ENCODE measurements at regions not wholly inside any gene's neighbourhood (a gene's known extent, or its start where the extent isn't known, plus 50 kb on each side); places are given as distances from the start of the nearest gene placed in this dataset.
"Not testable (repeated sequence)": the region's sequence is repeated elsewhere in the genome, so short reads cannot be mapped to it uniquely, and the experiment has no call there.

DNA sequence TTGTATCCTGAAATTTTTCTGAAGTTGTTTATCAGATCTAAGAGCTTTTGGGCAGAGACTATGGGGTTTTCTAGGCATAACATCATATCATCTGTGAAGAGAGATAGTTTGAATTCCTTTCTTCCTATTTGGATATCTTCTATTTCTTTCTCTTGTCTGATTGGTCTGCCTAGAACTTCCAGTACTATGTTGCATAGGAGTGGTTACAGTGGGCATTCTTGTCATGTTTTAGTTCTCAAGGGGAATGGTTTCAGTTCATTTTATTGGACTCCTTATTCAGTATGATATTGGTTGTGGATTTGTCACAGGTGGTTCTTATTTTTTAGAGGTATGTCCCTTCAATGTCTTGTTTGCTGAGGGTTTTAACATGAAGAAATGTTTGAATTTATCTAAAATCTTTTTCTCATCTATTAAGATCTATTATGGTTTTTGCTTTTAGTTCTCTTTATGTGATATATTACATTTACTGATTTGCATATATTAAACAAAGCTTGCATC lies 286.6 kb upstream of the C1QTNF3 start:
- DNase-seq = not testable (repeated sequence)

DNA sequence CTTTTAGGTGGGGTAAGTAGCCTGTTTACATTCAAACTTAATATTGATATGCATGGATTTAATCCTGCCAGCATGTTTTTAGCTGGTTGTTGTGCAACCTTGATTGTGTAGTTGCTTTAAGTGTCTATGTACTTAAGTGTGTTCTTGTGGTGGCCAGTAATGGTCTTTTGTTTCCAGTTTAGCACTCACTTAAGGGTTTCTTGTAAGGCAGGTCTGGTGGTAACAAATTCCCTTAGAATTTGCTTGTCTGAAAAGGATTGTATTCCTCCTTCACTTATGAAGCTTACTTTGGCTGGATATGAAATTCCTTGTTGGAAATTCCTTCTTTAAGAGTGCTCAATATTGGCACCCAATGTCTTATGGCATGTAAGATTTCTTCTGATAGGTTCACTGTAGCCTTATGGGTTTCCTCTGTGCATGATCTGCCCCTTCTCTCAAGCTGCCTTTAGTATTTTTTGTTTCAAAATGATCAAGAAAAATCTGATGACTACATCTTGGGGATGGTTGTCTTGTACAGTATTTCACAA lies 289.0 kb upstream of the C1QTNF3 start:
- not testable (repeated sequence) for DNase-seq

DNA sequence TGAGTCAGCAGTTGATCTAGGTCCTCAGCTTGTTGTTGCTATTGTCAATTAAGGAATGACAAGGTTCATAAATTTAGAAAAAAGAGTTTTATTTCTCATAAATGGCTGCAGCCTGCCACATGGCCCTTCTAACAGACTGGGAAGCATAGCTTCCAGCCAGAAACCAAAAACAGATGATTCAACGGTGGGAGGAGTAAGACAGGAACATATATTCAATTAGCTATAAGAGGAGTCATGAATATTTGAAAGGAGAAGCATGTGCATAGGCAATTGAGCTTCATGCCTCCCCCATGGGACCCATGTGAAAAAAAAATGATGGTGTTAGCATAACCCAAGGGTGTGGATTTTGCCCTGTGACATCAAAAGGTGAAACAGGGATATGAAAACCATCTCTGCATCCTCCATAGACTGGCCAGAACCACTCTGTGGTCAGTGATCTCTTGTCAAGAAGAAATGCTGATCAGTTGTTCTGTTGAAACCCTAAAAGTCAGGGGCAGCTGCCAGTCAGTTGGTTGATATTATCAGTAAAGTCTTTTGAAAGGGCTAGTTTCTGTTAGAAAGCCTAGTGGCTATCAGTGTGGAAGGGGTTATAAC lies 296.5 kb upstream of the C1QTNF3 start:
- not testable (repeated sequence) for DNase-seq

DNA sequence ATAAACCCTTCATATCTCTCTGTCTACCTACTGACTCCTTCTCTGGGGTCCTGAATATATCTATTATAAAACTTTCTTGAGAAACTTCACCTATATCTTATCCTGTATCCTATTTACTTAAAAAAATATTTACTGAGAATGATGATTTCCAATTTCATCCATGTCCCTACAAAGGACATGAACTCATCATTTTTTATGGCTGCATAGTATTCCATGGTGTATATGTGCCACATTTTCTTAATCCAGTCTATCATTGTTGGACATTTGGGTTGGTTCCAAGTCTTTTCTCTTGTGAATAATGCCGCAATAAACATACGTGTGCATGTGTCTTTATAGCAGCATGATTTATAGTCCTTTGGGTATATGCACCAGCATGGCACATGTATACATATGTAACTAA lies 301.7 kb upstream of the RAI14 start:
- DNase-seq = not testable (repeated sequence)

DNA sequence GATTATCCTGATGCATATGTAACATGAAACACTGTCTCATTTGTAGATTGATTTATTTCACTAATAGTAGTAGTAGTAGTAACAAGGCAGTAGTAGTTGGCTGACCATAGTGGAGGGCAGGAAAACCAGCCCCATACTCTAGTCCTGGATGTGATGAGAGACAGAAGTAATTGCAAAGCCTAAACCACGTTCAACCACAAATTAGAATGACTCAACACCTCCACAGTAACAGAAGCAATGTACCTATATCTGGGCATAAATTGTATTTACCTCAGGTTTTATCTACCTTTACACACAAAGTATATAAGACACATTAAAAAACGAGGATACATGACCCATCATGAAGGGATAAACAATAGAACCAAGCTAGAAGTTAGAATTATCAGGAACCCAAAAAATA lies 284.7 kb upstream of the RAI14 start:
- not testable (repeated sequence) for DNase-seq

DNA sequence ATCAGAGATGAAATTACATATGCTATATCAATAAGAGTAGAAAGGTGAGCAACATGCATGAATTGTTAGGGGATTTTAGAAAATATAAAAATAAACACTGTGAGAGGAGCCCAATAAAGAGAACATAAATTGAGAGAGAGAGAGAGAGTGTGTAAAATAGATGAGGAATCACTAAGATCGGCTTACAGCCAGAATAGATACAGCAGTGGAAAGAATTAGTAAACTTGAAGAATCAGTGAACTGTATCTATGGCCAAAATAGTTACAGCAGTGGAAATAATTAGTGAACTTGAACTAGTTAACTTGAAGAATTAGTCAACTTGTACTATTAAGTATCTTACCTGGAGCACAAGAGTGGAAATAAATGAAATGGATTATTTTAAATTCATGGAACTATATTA lies 284.3 kb upstream of the RAI14 start:
- not testable (repeated sequence) for DNase-seq

DNA sequence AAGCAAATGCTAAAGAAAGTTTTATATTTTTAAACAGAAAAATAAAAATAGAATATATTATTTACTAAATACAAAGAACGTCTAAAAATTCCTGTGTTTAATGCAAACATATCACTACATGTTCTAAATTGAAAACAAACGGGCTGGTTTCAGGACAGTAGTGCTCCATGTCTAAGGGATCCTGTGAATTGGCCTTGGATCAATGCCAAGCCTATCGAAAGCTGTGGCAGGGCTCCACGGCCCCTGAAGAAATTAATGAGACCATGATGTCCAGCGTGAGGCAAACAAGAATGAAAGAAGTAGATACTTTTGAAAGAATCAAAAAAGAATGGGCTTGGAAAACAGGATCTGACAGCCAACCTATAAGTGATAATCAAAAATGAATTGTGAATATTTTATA lies 283.4 kb upstream of the RAI14 start:
- not testable (repeated sequence) for DNase-seq

DNA sequence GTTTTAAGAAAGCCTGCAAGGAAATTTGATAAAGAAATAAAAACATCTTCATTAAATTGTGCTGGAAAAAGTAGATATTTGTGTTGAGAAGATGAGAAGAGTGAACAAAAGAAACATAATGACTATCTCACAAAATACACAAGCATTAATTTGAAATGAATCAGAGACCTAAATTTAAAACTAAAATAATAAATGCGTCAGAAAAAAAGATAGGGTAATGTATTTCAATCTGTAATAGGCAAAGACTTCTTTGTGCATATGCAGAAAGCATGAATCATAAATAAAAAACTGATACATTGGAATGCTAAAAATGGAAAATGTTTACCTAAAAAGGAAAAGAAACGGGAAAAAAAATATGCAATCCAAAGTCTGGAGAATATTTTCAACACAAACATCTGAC lies 278.5 kb upstream of the RAI14 start:
- DNase-seq = not testable (repeated sequence)

DNA sequence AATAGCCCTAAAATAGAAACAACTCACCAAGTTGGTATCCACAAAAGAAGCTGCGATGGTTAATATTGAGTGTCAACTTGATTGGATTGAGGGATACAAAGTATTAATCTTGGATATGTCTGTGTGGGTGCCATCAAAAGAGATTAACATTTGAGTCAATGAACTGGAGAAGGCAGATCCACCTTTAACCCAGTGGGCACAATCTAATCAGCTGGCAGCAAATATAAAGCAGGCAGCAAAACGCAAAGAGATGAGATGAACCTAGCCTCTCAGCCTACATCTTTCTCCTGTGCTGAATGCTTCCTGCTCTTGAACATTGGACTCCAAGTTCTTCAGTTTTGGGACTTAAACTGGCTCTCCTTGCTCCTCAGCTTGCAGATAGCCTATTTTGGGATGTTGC lies 277.6 kb upstream of the RAI14 start:
- DNase-seq = not testable (repeated sequence)

DNA sequence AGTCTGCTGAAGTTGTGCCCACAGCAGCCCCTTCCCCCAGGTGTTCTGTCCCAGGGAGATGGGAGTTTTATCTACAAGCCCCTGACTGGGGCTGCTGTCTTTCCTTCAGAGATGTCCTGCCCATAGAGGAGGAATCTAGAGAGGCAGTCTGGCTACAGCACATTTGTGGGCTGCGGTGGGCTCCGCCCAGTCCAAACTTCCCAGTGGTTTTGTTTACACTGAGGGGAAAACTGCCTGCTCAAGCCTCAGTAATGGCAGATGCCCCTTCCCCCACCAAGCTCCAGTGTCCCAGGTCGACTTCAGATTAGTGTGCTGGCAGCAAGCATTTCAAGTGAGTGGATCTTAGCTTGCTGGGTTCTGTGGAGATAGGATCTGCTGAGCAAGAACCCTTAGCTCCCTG lies 267.4 kb upstream of the RAI14 start:
- DNase-seq = not testable (repeated sequence)

DNA sequence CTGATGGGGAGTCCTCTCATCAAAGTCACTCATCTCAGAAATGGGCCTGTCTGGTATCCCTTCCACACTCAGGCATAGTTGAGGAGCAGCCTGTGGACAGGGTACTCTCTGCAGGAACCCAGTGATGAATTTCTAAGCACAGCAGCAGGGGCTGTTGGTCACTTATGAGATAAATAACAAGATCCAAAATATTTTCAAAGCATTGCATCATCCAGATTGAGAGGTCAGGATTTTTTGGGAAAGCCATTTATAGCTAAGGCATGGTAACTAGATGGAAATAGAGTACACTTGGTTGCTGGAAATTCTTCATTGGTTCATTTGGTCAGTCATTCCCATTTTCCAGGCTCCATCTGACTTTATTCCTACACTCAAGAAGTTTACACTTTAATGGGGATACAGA lies 246.8 kb upstream of the RAI14 start:
- no peak for DNase-seq

DNA sequence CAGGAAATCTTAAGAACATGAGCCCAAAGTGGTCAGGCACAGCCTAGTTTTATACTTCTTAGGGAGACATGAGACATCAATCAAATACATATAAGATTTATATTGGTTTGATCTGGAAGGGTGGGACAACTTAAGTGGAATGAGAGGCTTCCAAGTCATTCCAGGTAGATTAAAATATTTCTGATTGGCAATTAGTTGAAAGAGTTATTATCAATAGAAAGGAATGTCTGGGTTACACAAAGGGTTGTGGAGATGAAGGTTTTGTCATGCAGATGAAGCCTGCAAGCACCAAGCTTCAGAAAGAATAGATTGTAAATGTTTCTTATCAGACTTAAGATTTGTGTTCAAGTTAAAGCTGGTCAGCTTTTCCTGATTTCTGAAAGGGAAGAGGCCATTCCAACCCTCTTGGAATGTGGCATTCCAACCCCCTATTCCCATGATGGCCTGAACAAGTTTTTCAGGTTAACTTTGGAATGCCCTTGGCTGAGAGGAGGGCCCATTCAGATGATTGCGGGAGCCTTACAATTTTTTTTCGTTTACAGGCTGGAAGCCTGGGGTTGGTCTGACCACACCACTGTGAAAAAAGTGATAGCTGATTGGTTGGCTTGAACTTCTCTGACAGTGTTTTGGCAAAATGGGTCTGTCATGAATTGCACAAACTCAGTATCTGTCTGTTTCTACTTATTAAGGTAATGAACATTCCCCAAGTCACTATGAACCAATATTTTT lies 245.6 kb upstream of the RAI14 start:
- DNase-seq = no peak

DNA sequence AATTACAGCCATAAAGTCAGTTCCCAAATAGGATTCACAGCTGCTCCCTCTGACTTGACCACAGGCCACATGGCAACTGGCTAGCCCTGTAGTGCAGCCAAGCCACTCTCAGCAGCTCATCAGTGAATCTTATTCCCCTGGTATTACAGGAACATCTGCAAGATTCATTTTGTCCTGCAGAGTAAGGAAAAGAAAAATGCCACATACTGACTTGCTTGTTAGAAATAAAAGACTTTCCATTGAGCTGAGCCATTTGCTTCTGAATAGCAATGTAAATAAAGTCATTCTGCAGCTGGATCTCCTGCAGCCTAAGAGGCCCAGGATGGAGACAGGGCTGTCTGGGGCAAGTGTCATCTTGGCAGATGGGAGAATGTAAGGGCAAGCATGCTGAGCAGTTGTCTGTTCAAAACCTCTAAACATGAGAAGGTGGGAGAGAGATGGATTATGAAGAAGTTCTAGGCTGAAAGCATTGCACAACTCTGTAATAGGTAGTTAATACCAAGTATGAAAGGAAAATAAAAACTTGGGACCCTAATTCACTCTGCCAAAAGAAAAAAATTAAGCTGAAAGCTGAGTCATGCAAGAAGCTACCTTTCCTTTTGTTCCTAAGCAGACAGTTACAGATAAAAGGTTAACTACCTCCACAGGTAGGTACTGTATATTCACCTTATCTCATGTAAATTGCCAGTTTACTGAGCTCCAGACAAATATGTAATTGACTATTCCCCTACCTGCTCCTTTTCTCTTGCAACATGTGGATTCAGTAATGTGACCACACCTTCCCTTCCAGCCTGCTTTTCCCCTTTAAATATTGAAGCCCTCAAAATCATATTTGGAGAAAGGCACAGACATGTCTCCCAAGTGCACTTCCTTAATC lies 244.4 kb upstream of the RAI14 start:
- DNase-seq = peak; percentile 40

DNA sequence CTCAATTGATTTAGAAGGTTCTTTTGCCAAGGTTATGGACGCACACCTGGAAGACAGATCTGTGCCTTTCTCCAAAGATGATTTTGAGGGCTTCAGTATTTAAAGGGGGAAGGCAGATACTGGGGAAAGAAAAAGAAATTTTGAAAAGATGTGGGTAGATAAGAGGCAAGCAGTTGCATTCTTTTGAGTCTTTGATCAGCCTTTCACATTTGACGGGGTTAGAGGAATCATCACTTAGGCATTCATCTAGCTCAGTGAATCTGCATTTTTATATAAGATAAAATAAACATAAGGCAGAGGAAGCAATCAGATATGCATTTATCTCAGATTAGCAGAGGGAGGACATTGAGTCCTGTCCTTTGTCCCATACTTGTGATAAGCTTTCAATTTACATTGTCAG lies 243.4 kb upstream of the RAI14 start:
- DNase-seq = no peak

DNA sequence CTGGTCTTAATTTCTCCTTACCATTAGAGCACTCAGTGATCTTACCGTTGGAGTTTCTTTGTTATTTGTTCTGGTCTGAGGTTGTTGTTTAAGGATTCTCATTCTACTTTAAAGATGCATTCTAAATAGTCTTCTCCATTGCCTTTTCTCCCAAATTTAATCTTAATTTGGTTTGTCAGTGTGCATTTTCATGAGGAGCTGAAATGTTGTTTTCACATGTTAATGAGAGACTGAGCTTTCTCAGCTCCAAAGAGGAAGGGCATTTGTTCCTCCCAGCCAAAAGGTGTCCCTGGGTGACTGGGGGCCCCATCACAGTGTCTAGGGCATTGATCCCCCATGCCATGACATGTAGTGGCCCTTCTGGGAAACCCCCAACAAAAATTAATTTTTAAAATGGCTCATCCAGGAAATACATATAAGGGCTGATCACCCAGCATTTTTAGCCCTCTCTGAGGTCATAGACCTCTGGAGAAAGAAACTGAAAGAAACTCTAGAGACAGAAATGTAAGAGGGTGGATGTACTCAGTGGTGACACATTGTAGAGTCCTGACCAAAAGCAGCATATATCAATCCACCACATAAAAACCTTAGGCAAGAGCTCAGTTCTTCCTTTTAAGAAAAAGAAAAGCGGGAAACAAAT lies 240.4 kb upstream of the RAI14 start:
- no peak for DNase-seq

DNA sequence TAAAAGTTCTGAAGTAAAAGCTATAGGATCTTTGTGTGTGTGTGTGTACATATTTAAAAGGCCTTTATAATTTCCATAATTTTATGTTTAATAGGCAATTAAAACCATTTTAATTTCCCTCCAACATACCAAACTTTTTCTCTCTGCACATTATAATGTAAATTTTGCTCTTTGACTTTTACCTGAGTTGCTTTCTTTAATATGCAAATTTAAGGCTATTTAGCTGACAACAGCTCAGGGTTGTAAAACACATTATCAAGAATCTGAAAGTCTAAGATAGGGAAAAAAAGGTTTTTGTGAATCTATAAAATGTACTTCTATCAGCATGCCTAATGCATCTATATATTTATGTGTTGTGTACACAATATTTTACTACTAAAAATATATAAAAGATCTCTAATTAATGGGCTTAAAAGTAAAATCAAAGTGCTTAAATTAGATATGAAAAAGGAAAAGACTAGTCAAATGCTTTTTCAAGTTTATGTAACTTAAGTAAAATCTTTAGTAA lies 239.6 kb upstream of the RAI14 start:
- no peak for DNase-seq

DNA sequence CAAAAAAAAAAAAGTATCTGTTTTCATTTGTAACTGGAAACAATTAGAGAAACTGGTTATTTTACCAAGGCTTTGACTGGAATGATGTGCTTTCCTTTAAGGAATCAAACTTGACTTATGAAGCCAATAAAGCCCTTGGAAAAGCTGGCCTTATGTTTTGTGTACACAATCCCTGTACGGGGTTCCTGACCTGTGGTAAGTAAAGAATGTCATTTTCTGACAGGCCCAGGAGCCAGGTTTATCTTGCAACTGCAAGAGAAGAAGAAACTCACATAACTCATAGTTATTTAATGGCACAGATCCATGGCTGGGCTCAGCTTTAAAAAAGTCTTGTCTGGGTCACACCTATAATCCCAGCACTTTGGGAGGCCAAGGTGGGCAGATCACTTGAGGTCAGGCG lies 235.9 kb upstream of the RAI14 start:
- not testable (repeated sequence) for DNase-seq

DNA sequence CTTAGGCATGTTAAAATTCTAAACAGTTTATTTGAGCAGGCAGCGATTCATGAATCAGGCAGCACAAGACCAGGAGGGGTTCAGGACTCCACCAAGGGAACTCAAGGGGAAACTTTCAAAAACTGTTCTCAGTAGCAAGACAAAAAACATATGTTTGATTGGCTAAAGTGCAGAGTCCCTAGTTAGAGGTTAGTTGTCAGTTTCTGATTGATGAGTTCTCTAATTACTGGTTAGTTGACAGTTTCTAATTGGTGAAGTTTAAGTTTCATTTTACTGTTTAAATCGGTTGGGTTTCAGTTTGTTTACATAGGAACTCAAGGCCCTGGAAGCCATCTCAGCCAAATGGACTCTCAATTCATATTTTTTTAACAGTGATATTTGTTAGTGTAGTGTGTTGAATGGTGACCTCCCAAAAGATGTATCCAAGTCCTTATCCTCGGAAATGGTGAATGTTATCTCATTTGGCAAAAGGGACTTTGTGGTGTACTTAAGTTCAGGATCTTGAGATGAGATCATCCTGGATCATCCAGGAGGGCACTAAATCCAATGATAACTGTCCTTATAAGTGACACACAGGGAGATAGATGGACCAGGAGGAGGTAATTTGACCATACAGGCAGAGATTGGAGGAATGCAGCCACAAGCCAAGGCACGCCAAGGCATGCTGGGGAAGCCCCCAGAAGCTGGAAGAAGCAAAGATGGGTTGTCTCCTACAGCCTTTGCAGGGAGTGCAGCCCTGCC lies 219.2 kb upstream of the RAI14 start:
- DNase-seq = no peak

DNA sequence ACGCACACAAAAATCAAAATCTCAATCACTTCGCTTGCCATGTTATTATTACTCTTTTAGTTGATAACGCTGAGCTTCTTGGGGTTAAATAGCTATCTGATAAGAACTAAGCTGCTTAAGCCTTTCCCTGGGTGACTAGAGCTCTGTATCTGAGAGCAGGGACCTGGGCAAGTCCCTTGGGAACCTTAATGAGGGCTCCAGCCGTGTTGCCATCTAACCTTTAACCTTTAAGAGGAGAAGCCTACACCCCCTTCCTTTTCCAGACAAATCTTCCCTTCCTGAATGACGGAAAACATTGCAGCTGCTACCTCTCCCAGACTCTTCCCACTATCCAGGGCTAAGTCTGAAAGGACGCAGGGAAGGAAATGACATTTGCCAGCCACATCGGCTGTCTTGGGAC lies 216.5 kb upstream of the RAI14 start:
- DNase-seq = no peak

DNA sequence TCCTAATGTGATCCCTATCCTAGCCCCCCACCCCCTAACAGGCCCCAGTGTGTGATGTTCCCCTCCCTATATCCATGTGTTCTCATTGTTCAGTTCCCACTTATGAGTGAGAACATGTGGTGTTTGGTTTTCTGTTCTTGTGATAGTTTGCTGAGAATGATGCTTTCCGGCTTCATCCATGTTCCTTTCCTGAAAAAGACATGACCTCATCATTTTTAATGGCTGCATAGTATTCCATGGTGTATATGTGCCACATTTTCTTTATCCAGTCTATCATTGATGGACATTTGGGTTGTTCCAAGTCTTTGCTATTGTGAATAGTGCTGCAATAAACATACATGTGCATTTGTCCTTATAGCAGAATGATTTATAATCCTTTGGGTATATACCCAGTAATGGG lies 214.4 kb upstream of the RAI14 start:
- not testable (repeated sequence) for DNase-seq

DNA sequence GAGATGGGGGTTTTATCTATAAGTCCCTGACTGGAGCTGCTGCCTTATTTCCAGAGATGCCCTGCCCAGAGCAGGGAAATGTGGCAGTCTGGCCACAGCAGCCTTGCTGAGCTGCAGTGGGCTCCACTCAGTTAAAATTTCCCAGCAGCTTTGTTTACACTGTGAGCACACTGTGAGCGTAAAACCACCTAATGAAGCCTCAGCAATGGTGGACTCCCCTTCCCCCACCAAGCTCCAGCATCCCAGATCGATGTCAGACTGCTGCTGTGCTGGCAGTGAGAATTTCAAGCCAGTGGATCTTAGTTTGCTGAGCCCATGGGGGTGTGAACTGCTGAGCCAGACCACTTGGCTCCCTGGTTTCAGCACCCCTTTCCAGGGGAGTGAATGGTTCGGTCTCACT lies 208.7 kb upstream of the RAI14 start:
- no peak for DNase-seq

DNA sequence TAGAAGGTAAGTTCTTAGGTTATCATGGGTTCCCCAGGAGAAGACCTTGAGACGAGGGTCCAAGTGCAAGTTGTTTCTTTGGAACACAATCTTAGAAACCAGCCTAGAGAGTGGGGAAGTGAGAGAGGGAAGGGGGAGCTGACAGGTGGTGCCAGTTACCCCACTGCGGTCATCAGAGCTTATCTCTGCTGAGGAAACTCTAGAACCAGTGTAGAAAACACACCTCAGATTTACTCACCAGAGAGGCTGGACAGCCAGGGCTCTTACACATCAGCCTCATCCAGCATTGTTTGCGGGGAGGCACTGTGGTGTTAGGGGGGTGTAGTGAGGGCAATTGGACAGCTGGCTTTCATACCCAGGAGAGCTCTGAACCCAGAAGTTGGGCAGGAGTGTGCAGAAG lies 206.5 kb upstream of the RAI14 start:
- no peak for DNase-seq

All from NCI-H1092 treated with DMSO at 0.1 percent for 48 hours (cell line).